ENCODE measurements at regions not wholly inside any gene's neighbourhood (a gene's known extent, or its start where the extent isn't known, plus 50 kb on each side); places are given as distances from the start of the nearest gene placed in this dataset.

GRCh38 chr11:13160346-13160745 lies 117.2 kb upstream of the BMAL1 start:
- no peak for ATAC-seq
- ChIA-PET POLR2A (ENCODE audit: unreplicated experiment) (no interaction called here), CTCF (no interaction called here)
- DNase-seq: no peak
- no peaks in the 10 kb centered on the region for H3K27me3 ChIP-seq (ENCODE audit: low read length)
- H3F3A ChIP-seq (ENCODE audit: low read length, unreplicated experiment): no peaks in the 10 kb centered on the region
- intact Hi-C loops (cut with micrococcal nuclease): no loop called here
- no peaks in the 10 kb centered on the region for H4K20me1 ChIP-seq (ENCODE audit: low read length)
- TF ChIP-seq EZH2phosphoT487 (IDR thresholded peaks at IDR 0.05; ENCODE audit: borderline replicate concordance, low read length) (no peak), EZH2 (IDR thresholded peaks at IDR 0.05; ENCODE audit: low read length, unreplicated experiment) (no peak), CTCF (conservative IDR thresholded peaks at IDR 0.05; ENCODE audit: low read depth, low read length) (no peak)
- no peaks in the 10 kb centered on the region for H3K9me3 ChIP-seq (ENCODE audit: low read length)
- H3K27ac ChIP-seq (ENCODE audit: low read length): no peak overlapping the region
- no peaks in the 10 kb centered on the region for H3K79me2 ChIP-seq (ENCODE audit: low read length)
- no TSS peak for BruUV-seq (replicated peaks)
- no peaks in the 10 kb centered on the region for H3K9me2 ChIP-seq (replicated peaks; ENCODE audit: low read length)
- H3K4me3 ChIP-seq (ENCODE audit: low read length): no peak overlapping the region
- H3K9ac ChIP-seq (ENCODE audit: low read length): no peak overlapping the region
- H2AFZ ChIP-seq (ENCODE audit: low read length): no peak overlapping the region
- H3K36me3 ChIP-seq (ENCODE audit: low read depth, low read length): no peaks in the 10 kb centered on the region
- H3K4me1 ChIP-seq (ENCODE audit: insufficient read depth, low read length): no peaks in the 10 kb centered on the region
- no peak overlapping the region for H3K4me2 ChIP-seq (ENCODE audit: low read length)

- ATAC-seq: no peak
- H3F3A ChIP-seq (ENCODE audit: low read length, unreplicated experiment): no peaks in the 10 kb centered on the region
- H3K36me3 ChIP-seq (ENCODE audit: low read depth, low read length): no peaks in the 10 kb centered on the region
- no peaks in the 10 kb centered on the region for H3K27me3 ChIP-seq (ENCODE audit: low read length)
- CTCF ChIA-PET: no interaction called here
- H3K9me2 ChIP-seq (replicated peaks; ENCODE audit: low read length): no peaks in the 10 kb centered on the region
- H3K9me3 ChIP-seq (ENCODE audit: low read length): no peaks in the 10 kb centered on the region
- H2AFZ ChIP-seq (ENCODE audit: low read length): no peak overlapping the region
- no TSS peak for BruUV-seq (replicated peaks)
- no peak overlapping the region for H3K4me3 ChIP-seq (ENCODE audit: low read length)
- DNase-seq: no peak
- H4K20me1 ChIP-seq (ENCODE audit: low read length): no peaks in the 10 kb centered on the region
- intact Hi-C loops (cut with micrococcal nuclease): no loop called here
- H3K4me1 ChIP-seq (ENCODE audit: insufficient read depth, low read length): no peaks in the 10 kb centered on the region
- H3K79me2 ChIP-seq (ENCODE audit: low read length): no peaks in the 10 kb centered on the region
- no peak overlapping the region for H3K4me2 ChIP-seq (ENCODE audit: low read length)
- no peak for TF ChIP-seq EZH2 (IDR thresholded peaks at IDR 0.05; ENCODE audit: low read length, unreplicated experiment)
- no peak for TF ChIP-seq CTCF (conservative IDR thresholded peaks at IDR 0.05; ENCODE audit: low read depth, low read length)
- no peak for TF ChIP-seq EZH2phosphoT487 (IDR thresholded peaks at IDR 0.05; ENCODE audit: borderline replicate concordance, low read length)
- no peak overlapping the region for H3K9ac ChIP-seq (ENCODE audit: low read length)
- H3K27ac ChIP-seq (ENCODE audit: low read length): no peak overlapping the region
- POLR2A ChIA-PET (ENCODE audit: unreplicated experiment): no interaction called here
Observed at GRCh38 chr11:13160806-13161205, 116.8 kb upstream of the BMAL1 start.

- Histone ChIP-seq H3K4me1 (ENCODE audit: insufficient read depth, low read length) (no peaks in the 10 kb centered on the region), H3K4me2 (ENCODE audit: low read length) (no peak overlapping the region), H3F3A (ENCODE audit: low read length, unreplicated experiment) (no peaks in the 10 kb centered on the region), H3K79me2 (ENCODE audit: low read length) (no peaks in the 10 kb centered on the region), H3K27ac (ENCODE audit: low read length) (no peak overlapping the region), H3K9me3 (ENCODE audit: low read length) (no peaks in the 10 kb centered on the region), H3K36me3 (ENCODE audit: low read depth, low read length) (no peaks in the 10 kb centered on the region), H3K4me3 (ENCODE audit: low read length) (no peak overlapping the region), H3K9me2 (replicated peaks; ENCODE audit: low read length) (no peaks in the 10 kb centered on the region), H2AFZ (ENCODE audit: low read length) (no peak overlapping the region), H3K9ac (ENCODE audit: low read length) (no peak overlapping the region), H4K20me1 (ENCODE audit: low read length) (no peaks in the 10 kb centered on the region), H3K27me3 (ENCODE audit: low read length) (no peaks in the 10 kb centered on the region)
- CTCF ChIA-PET: no interaction called here
- DNase-seq (no peak), ATAC-seq (no peak)
- POLR2A ChIA-PET (ENCODE audit: unreplicated experiment): no interaction called here
- BruUV-seq (replicated peaks): no TSS peak
- TF ChIP-seq CTCF (conservative IDR thresholded peaks at IDR 0.05; ENCODE audit: low read depth, low read length): no peak
- TF ChIP-seq EZH2 (IDR thresholded peaks at IDR 0.05; ENCODE audit: low read length, unreplicated experiment): no peak
- no peak for TF ChIP-seq EZH2phosphoT487 (IDR thresholded peaks at IDR 0.05; ENCODE audit: borderline replicate concordance, low read length)
- intact Hi-C loops (cut with micrococcal nuclease): no loop called here
Observed at GRCh38 chr11:13163158-13163557, 114.4 kb upstream of the BMAL1 start.

Data from PC-3 (cell line).